ENCODE measurements at regions not wholly inside any gene's neighbourhood (a gene's known extent, or its start where the extent isn't known, plus 50 kb on each side); places are given as distances from the start of the nearest gene placed in this dataset.

DNA sequence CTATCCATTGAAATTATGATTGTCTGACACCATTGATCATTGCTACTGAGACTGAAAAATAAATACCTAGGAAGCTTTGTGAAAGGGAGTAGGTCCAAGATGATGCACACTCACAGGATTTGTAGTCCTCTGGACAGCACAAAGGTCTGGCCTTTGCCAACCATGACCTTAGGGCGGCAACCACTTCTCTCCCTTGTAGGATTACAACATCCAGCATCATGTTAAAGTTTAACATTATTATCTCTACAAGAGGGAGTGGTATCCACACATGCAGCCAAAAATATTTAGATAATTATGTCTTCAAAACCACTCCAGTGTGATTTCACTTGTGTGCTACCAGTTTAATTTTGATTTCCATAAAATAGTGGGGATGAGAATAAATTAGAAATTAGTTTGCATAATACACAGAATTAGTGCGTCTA is 51.1 kb upstream of the NHSL1 start:
- Mint-ChIP-seq H3K27me3 (ENCODE audit: insufficient read depth, unreplicated experiment) (no peaks in the 10 kb centered on the region), H3K4me3 (ENCODE audit: unreplicated experiment) (no peak overlapping the region), H3K36me3 (ENCODE audit: insufficient read depth, unreplicated experiment) (no peaks in the 10 kb centered on the region), H3K9me3 (ENCODE audit: unreplicated experiment) (no peaks in the 10 kb centered on the region), H3K4me1 (ENCODE audit: insufficient read depth, unreplicated experiment) (peaks cover 26% of the 10 kb centered on the region), H3K27ac (ENCODE audit: low read depth, unreplicated experiment) (no peak overlapping the region)
- CTCF ChIA-PET, result interaction anchor here (0.7 kb wide), 2 partner anchors 290 to 1206 kb away, joined by 3 to 5 read pairs; no protein-coding TSS in a partner anchor
- intact Hi-C loops (cut with micrococcal nuclease), result no loop called here
- peak; percentile 3 for DNase-seq (ENCODE audit: unreplicated experiment)
- TF ChIP-seq, protein P1, sequence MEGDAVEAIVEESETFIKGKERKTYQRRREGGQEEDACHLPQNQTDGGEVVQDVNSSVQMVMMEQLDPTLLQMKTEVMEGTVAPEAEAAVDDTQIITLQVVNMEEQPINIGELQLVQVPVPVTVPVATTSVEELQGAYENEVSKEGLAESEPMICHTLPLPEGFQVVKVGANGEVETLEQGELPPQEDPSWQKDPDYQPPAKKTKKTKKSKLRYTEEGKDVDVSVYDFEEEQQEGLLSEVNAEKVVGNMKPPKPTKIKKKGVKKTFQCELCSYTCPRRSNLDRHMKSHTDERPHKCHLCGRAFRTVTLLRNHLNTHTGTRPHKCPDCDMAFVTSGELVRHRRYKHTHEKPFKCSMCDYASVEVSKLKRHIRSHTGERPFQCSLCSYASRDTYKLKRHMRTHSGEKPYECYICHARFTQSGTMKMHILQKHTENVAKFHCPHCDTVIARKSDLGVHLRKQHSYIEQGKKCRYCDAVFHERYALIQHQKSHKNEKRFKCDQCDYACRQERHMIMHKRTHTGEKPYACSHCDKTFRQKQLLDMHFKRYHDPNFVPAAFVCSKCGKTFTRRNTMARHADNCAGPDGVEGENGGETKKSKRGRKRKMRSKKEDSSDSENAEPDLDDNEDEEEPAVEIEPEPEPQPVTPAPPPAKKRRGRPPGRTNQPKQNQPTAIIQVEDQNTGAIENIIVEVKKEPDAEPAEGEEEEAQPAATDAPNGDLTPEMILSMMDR (IDR thresholded peaks at IDR 0.05; ENCODE audit: unreplicated experiment), result no peak
- POLR2A ChIA-PET, result interaction anchor here (1.0 kb wide), 1 partner anchor 77 kb away, joined by 3 read pairs; no protein-coding TSS in a partner anchor
- no TSS peak for BruUV-seq (replicated peaks)

DNA sequence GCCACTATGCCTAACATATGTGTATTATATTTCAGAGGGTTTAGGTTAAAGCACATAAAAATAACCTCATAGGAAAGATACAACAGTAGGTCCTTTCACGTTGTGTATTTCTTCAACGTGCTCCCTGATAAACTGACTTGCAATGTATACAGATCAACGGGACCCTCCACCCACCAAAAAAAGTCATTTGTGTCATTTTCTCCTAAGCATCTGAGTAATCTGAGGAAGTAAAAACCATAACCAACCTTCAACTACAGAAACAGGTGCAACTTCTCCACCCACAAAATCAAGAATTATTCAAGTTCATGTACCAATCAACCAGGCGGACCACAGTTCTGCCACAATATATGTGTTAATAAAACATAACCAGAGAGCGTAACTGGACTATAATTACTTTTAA is 54.9 kb upstream of the NHSL1 start:
- H3K27me3 Mint-ChIP-seq (ENCODE audit: insufficient read depth, unreplicated experiment), result no peaks in the 10 kb centered on the region
- H3K9me3 Mint-ChIP-seq (ENCODE audit: unreplicated experiment), result no peaks in the 10 kb centered on the region
- H3K4me1 Mint-ChIP-seq (ENCODE audit: insufficient read depth, unreplicated experiment), result peaks cover 21% of the 10 kb centered on the region
- POLR2A ChIA-PET, result no interaction called here
- CTCF ChIA-PET, result no interaction called here
- TF ChIP-seq, protein P1 (IDR thresholded peaks at IDR 0.05; ENCODE audit: unreplicated experiment), result no peak
- H3K27ac Mint-ChIP-seq (ENCODE audit: low read depth, unreplicated experiment), result no peak overlapping the region
- no peak for DNase-seq (ENCODE audit: unreplicated experiment)
- intact Hi-C loops (cut with micrococcal nuclease), result no loop called here
- no peak overlapping the region for H3K4me3 Mint-ChIP-seq (ENCODE audit: unreplicated experiment)
- BruUV-seq (replicated peaks), result no TSS peak
- no peaks in the 10 kb centered on the region for H3K36me3 Mint-ChIP-seq (ENCODE audit: insufficient read depth, unreplicated experiment)

DNA sequence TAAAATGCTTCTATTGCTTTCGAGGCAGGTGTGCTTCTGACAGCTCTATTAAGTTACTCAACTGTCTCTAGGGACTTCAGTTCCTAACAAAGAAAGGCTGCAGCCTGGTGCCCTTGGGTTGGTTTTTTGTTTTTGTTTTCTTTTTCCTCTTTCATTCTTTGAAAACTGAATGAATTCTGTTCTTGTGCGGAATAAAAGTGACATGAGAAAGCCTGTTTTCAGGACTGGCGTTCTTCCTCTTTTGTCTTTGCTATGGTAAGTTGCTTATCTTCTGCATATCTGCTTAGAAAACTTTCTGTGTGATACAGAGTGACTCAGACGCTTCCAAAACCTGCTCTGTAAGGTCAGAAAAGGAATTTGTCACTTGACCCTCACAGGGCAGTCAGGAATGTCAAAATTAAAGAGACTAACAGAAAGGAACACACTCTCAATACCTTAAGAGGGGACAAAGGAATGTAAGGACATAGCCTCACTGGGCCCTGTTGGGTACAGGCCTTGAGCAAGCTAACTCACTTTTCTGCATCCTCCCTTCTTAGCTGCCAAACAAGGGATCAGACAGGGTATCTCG is 56.2 kb upstream of the NHSL1 start:
- DNase-seq (ENCODE audit: unreplicated experiment), result peak; percentile 5
- TF ChIP-seq, protein P1 (IDR thresholded peaks at IDR 0.05; ENCODE audit: unreplicated experiment), result no peak
- no peaks in the 10 kb centered on the region for H3K27me3 Mint-ChIP-seq (ENCODE audit: insufficient read depth, unreplicated experiment)
- CTCF ChIA-PET, result interaction anchor here (0.6 to 1.0 kb wide), 4 partner anchors 33 to 211 kb away, joined by 3 to 6 read pairs (median 4); no protein-coding TSS in a partner anchor
- no peaks in the 10 kb centered on the region for H3K9me3 Mint-ChIP-seq (ENCODE audit: unreplicated experiment)
- peaks cover 16% of the 10 kb centered on the region for H3K4me1 Mint-ChIP-seq (ENCODE audit: insufficient read depth, unreplicated experiment)
- no TSS peak for BruUV-seq (replicated peaks)
- POLR2A ChIA-PET, result no interaction called here
- no peaks in the 10 kb centered on the region for H3K36me3 Mint-ChIP-seq (ENCODE audit: insufficient read depth, unreplicated experiment)
- intact Hi-C loops (cut with micrococcal nuclease), result no loop called here
- peak overlapping the region; percentile 16 for H3K27ac Mint-ChIP-seq (ENCODE audit: low read depth, unreplicated experiment)
- no peak overlapping the region for H3K4me3 Mint-ChIP-seq (ENCODE audit: unreplicated experiment)

DNA sequence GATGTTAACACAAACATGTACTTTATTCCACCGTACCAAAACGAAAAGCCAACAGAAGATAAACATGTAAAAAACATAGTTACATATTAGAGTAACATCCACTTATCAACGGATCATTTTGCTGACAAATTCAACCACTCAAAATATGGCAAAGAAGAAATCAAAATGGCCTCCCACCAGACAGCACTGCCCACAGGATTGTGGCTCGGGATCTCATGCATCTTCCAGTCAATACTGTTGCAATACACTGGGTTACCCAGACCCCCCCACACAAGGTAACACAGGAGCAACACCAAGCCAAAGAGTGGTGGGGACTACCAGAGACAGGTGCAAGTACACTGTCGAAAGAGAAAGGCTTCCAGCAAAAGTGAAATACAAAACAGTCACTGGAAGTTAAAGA is 57.9 kb upstream of the NHSL1 start:
- TF ChIP-seq, protein P1 (IDR thresholded peaks at IDR 0.05; ENCODE audit: unreplicated experiment), result no peak
- no peak for DNase-seq (ENCODE audit: unreplicated experiment)
- no TSS peak for BruUV-seq (replicated peaks)
- Mint-ChIP-seq H3K27me3 (ENCODE audit: insufficient read depth, unreplicated experiment) (no peaks in the 10 kb centered on the region), H3K4me3 (ENCODE audit: unreplicated experiment) (no peak overlapping the region), H3K36me3 (ENCODE audit: insufficient read depth, unreplicated experiment) (no peaks in the 10 kb centered on the region), H3K4me1 (ENCODE audit: insufficient read depth, unreplicated experiment) (peaks cover 11% of the 10 kb centered on the region), H3K27ac (ENCODE audit: low read depth, unreplicated experiment) (no peak overlapping the region), H3K9me3 (ENCODE audit: unreplicated experiment) (no peaks in the 10 kb centered on the region)
- POLR2A ChIA-PET, result no interaction called here
- CTCF ChIA-PET, result interaction anchor here (0.7 kb wide), 1 partner anchor 36 kb away, joined by 3 read pairs; no protein-coding TSS in a partner anchor
- intact Hi-C loops (cut with micrococcal nuclease), result no loop called here
